ENCODE measurements at regions not wholly inside any gene's neighbourhood (a gene's known extent, or its start where the extent isn't known, plus 50 kb on each side); places are given as distances from the start of the nearest gene placed in this dataset.

GRCh38 chr3:102053375-102053989 is 204.2 kb downstream of the NFKBIZ start:
- Histone ChIP-seq H3K4me1 (ENCODE audit: control insufficient read depth, insufficient read depth, low read length) (no peaks in the 10 kb centered on the region), H3K27ac (ENCODE audit: insufficient read depth, low read depth, low read length, poor library complexity, severe bottlenecking) (no peak overlapping the region), H3K36me3 (ENCODE audit: control insufficient read depth, insufficient read depth, low read length) (no peaks in the 10 kb centered on the region), H3K27me3 (ENCODE audit: control insufficient read depth, insufficient read depth, low read length, poor library complexity, severe bottlenecking) (no peaks in the 10 kb centered on the region), H3K9me3 (ENCODE audit: control insufficient read depth, low read length) (no peaks in the 10 kb centered on the region), H3K4me3 (ENCODE audit: insufficient read depth, low read depth, low read length) (no peak overlapping the region)
- 93 to 94% methylated on average over 2 of the region's 4 CpGs for WGBS, 2 experiments

GRCh38 chr3:102054543-102055080 is 205.3 kb downstream of the NFKBIZ start:
- no peaks in the 10 kb centered on the region for H3K4me1 ChIP-seq (ENCODE audit: control insufficient read depth, insufficient read depth, low read length)
- no peaks in the 10 kb centered on the region for H3K27me3 ChIP-seq (ENCODE audit: control insufficient read depth, insufficient read depth, low read length, poor library complexity, severe bottlenecking)
- H3K9me3 ChIP-seq (ENCODE audit: control insufficient read depth, low read length): no peaks in the 10 kb centered on the region
- WGBS, 2 experiments: 68 to 98% methylated on average over 6 to 10 of the region's 10 CpGs
- no peak overlapping the region for H3K27ac ChIP-seq (ENCODE audit: insufficient read depth, low read depth, low read length, poor library complexity, severe bottlenecking)
- H3K36me3 ChIP-seq (ENCODE audit: control insufficient read depth, insufficient read depth, low read length): no peaks in the 10 kb centered on the region
- no peak overlapping the region for H3K4me3 ChIP-seq (ENCODE audit: insufficient read depth, low read depth, low read length)

GRCh38 chr3:102057781-102058421 is 208.6 kb downstream of the NFKBIZ start:
- no peaks in the 10 kb centered on the region for H3K9me3 ChIP-seq (ENCODE audit: control insufficient read depth, low read length)
- H3K4me3 ChIP-seq (ENCODE audit: insufficient read depth, low read depth, low read length): no peak overlapping the region
- no peak overlapping the region for H3K27ac ChIP-seq (ENCODE audit: insufficient read depth, low read depth, low read length, poor library complexity, severe bottlenecking)
- H3K36me3 ChIP-seq (ENCODE audit: control insufficient read depth, insufficient read depth, low read length): no peaks in the 10 kb centered on the region
- H3K27me3 ChIP-seq (ENCODE audit: control insufficient read depth, insufficient read depth, low read length, poor library complexity, severe bottlenecking): no peaks in the 10 kb centered on the region
- H3K4me1 ChIP-seq (ENCODE audit: control insufficient read depth, insufficient read depth, low read length): no peaks in the 10 kb centered on the region

- no peaks in the 10 kb centered on the region for H3K9me3 ChIP-seq (ENCODE audit: control insufficient read depth, low read length)
- no peak overlapping the region for H3K27ac ChIP-seq (ENCODE audit: insufficient read depth, low read depth, low read length, poor library complexity, severe bottlenecking)
- H3K4me1 ChIP-seq (ENCODE audit: control insufficient read depth, insufficient read depth, low read length): no peaks in the 10 kb centered on the region
- H3K4me3 ChIP-seq (ENCODE audit: insufficient read depth, low read depth, low read length): no peak overlapping the region
- H3K27me3 ChIP-seq (ENCODE audit: control insufficient read depth, insufficient read depth, low read length, poor library complexity, severe bottlenecking): no peaks in the 10 kb centered on the region
- WGBS, 2 experiments: 93% methylated on average over 8 of the region's 8 CpGs
- no peaks in the 10 kb centered on the region for H3K36me3 ChIP-seq (ENCODE audit: control insufficient read depth, insufficient read depth, low read length)
These were observed 210.0 kb downstream of the NFKBIZ start for GRCh38 chr3:102059145-102059943.

GRCh38 chr3:102060814-102061213 is 211.5 kb downstream of the NFKBIZ start:
- Histone ChIP-seq H3K4me3 (ENCODE audit: insufficient read depth, low read depth, low read length) (no peak overlapping the region), H3K36me3 (ENCODE audit: control insufficient read depth, insufficient read depth, low read length) (no peaks in the 10 kb centered on the region), H3K27me3 (ENCODE audit: control insufficient read depth, insufficient read depth, low read length, poor library complexity, severe bottlenecking) (no peaks in the 10 kb centered on the region), H3K9me3 (ENCODE audit: control insufficient read depth, low read length) (no peaks in the 10 kb centered on the region), H3K27ac (ENCODE audit: insufficient read depth, low read depth, low read length, poor library complexity, severe bottlenecking) (no peak overlapping the region), H3K4me1 (ENCODE audit: control insufficient read depth, insufficient read depth, low read length) (no peaks in the 10 kb centered on the region)
- 94% methylated on average over 1 of the region's 1 CpG for WGBS, 2 experiments

GRCh38 chr3:102063572-102063971 is 214.3 kb downstream of the NFKBIZ start:
- Histone ChIP-seq H3K27me3 (ENCODE audit: control insufficient read depth, insufficient read depth, low read length, poor library complexity, severe bottlenecking) (no peaks in the 10 kb centered on the region), H3K36me3 (ENCODE audit: control insufficient read depth, insufficient read depth, low read length) (no peaks in the 10 kb centered on the region), H3K9me3 (ENCODE audit: control insufficient read depth, low read length) (no peaks in the 10 kb centered on the region), H3K4me3 (ENCODE audit: insufficient read depth, low read depth, low read length) (no peak overlapping the region), H3K27ac (ENCODE audit: insufficient read depth, low read depth, low read length, poor library complexity, severe bottlenecking) (no peak overlapping the region), H3K4me1 (ENCODE audit: control insufficient read depth, insufficient read depth, low read length) (no peaks in the 10 kb centered on the region)
- 85 to 89% methylated on average over 8 of the region's 8 CpGs for WGBS, 2 experiments

- Histone ChIP-seq H3K27me3 (ENCODE audit: control insufficient read depth, insufficient read depth, low read length, poor library complexity, severe bottlenecking) (no peaks in the 10 kb centered on the region), H3K4me3 (ENCODE audit: insufficient read depth, low read depth, low read length) (no peak overlapping the region), H3K36me3 (ENCODE audit: control insufficient read depth, insufficient read depth, low read length) (no peaks in the 10 kb centered on the region), H3K9me3 (ENCODE audit: control insufficient read depth, low read length) (no peaks in the 10 kb centered on the region), H3K27ac (ENCODE audit: insufficient read depth, low read depth, low read length, poor library complexity, severe bottlenecking) (no peak overlapping the region), H3K4me1 (ENCODE audit: control insufficient read depth, insufficient read depth, low read length) (no peaks in the 10 kb centered on the region)
- no CpG with 5 or more reads among the region's 1 CpG for WGBS, 2 experiments
These were observed 217.2 kb downstream of the NFKBIZ start for GRCh38 chr3:102066470-102066869.

GRCh38 chr3:102068327-102068726 is 219.0 kb downstream of the NFKBIZ start:
- Histone ChIP-seq H3K4me3 (ENCODE audit: insufficient read depth, low read depth, low read length) (no peak overlapping the region), H3K9me3 (ENCODE audit: control insufficient read depth, low read length) (no peaks in the 10 kb centered on the region), H3K27ac (ENCODE audit: insufficient read depth, low read depth, low read length, poor library complexity, severe bottlenecking) (no peak overlapping the region), H3K4me1 (ENCODE audit: control insufficient read depth, insufficient read depth, low read length) (no peaks in the 10 kb centered on the region), H3K36me3 (ENCODE audit: control insufficient read depth, insufficient read depth, low read length) (no peaks in the 10 kb centered on the region), H3K27me3 (ENCODE audit: control insufficient read depth, insufficient read depth, low read length, poor library complexity, severe bottlenecking) (no peaks in the 10 kb centered on the region)
- 81 to 93% methylated on average over 1 of the region's 1 CpG for WGBS, 2 experiments

GRCh38 chr3:102068736-102069135 is 219.4 kb downstream of the NFKBIZ start:
- Histone ChIP-seq H3K9me3 (ENCODE audit: control insufficient read depth, low read length) (no peaks in the 10 kb centered on the region), H3K27ac (ENCODE audit: insufficient read depth, low read depth, low read length, poor library complexity, severe bottlenecking) (no peak overlapping the region), H3K36me3 (ENCODE audit: control insufficient read depth, insufficient read depth, low read length) (no peaks in the 10 kb centered on the region), H3K4me3 (ENCODE audit: insufficient read depth, low read depth, low read length) (no peak overlapping the region), H3K4me1 (ENCODE audit: control insufficient read depth, insufficient read depth, low read length) (no peaks in the 10 kb centered on the region), H3K27me3 (ENCODE audit: control insufficient read depth, insufficient read depth, low read length, poor library complexity, severe bottlenecking) (no peaks in the 10 kb centered on the region)
- WGBS, 2 experiments: 91 to 96% methylated on average over 2 of the region's 2 CpGs

- no peaks in the 10 kb centered on the region for H3K9me3 ChIP-seq (ENCODE audit: control insufficient read depth, low read length)
- no peaks in the 10 kb centered on the region for H3K27me3 ChIP-seq (ENCODE audit: control insufficient read depth, insufficient read depth, low read length, poor library complexity, severe bottlenecking)
- 81 to 95% methylated on average over 1 of the region's 1 CpG for whole genome bisulfite sequencing, 2 experiments
- no peak overlapping the region for H3K27ac ChIP-seq (ENCODE audit: insufficient read depth, low read depth, low read length, poor library complexity, severe bottlenecking)
- no peaks in the 10 kb centered on the region for H3K36me3 ChIP-seq (ENCODE audit: control insufficient read depth, insufficient read depth, low read length)
- no peak overlapping the region for H3K4me3 ChIP-seq (ENCODE audit: insufficient read depth, low read depth, low read length)
- H3K4me1 ChIP-seq (ENCODE audit: control insufficient read depth, insufficient read depth, low read length): no peaks in the 10 kb centered on the region
These were observed 219.9 kb downstream of the NFKBIZ start for GRCh38 chr3:102069211-102069662.
